IMR-90 (cell line): ENCODE measurements at regions not wholly inside any gene's neighbourhood (a gene's known extent, or its start where the extent isn't known, plus 50 kb on each side); places are given as distances from the start of the nearest gene placed in this dataset.

Experiments used
- ATAC-seq: fragments of 200-7000 bp; cut with Tn5 transposase; 2 replicates; pipeline ENCODE4 v1.9.1; 2020; ENCODE audit warnings: low read depth, mild to moderate bottlenecking, moderate library complexity
- BruUV-seq: library from RNA; stranded (reverse); fragments of 400-500 nt; replicated peaks from 2 replicates; lab custom pipeline; 2021; lab: Mats Ljungman, UMichigan
- CTCF ChIA-PET: fragments of 300-600 bp; formaldehyde crosslinking; extraction: SDS; loops from one replicate; lab custom pipeline; 2021; ENCODE audit warnings: antibody characterized with exemption; lab: Yijun Ruan, JAX
- POLR2A ChIA-PET: fragments of 300-600 bp; sonication (Branson Sonifier 250); formaldehyde crosslinking; loops from one replicate; lab custom pipeline; 2022; ENCODE audit warnings: antibody characterized with exemption; ENCODE audit not compliant: unreplicated experiment; lab: Charles Lee
- DNase-seq: peaks from one replicate; pipeline ENCODE4 v3.0.0; 2013
- H2AFZ ChIP-seq: replicated peaks from 2 replicates; pipeline ENCODE3; 2013; ENCODE audit warnings: low read length, mild to moderate bottlenecking; ENCODE audit not compliant: poor library complexity
- H2AK5ac ChIP-seq: 2 replicates; pipeline ENCODE4 v1.6.1; 2013; ENCODE audit warnings: low read depth, low read length, inconsistent platforms
- H2AK9ac ChIP-seq: replicated peaks from 2 replicates; pipeline ENCODE3; 2013; ENCODE audit warnings: mild to moderate bottlenecking, low read depth, low read length, moderate library complexity; ENCODE audit not compliant: poor library complexity
- H2BK120ac ChIP-seq: 2 replicates; pipeline ENCODE4 v1.6.1; 2013; ENCODE audit warnings: low read depth, low read length, inconsistent platforms
- H2BK15ac ChIP-seq: 3 replicates; pipeline ENCODE4 v1.6.1; 2013; ENCODE audit warnings: low read depth, low read length, inconsistent platforms
- H2BK20ac ChIP-seq: 2 replicates; pipeline ENCODE4 v1.6.1; 2013; ENCODE audit warnings: low read depth, mild to moderate bottlenecking, inconsistent platforms, low read length, moderate library complexity
- H2BK5ac ChIP-seq: 2 replicates; pipeline ENCODE4 v1.6.1; 2013; ENCODE audit warnings: mild to moderate bottlenecking, low read depth, low read length, inconsistent platforms; ENCODE audit not compliant: poor library complexity, severe bottlenecking
- H3K14ac ChIP-seq: replicated peaks from 2 replicates; pipeline ENCODE4 v1.6.1; 2013; ENCODE audit warnings: low read depth, low read length, inconsistent platforms
- H3K18ac ChIP-seq: 2 replicates; pipeline ENCODE4 v1.6.1; 2013; ENCODE audit warnings: low read depth, low read length, control low read depth
- H3K23ac ChIP-seq: 2 replicates; pipeline ENCODE4 v1.6.1; 2013; ENCODE audit warnings: low read depth, low read length, inconsistent platforms
- H3K27ac ChIP-seq: 2 replicates; pipeline ENCODE4 v1.5.1; 2013; ENCODE audit warnings: mild to moderate bottlenecking, control low read depth, low read length; ENCODE audit not compliant: insufficient read depth
- H3K27me3 ChIP-seq: 2 replicates; pipeline ENCODE4 v1.6.1; 2013; ENCODE audit warnings: low read length; ENCODE audit not compliant: control insufficient read depth, insufficient read depth
- H3K36me3 ChIP-seq: 2 replicates; pipeline ENCODE4 v1.6.1; 2013; ENCODE audit warnings: low read length, mixed read lengths; ENCODE audit not compliant: control insufficient read depth, insufficient read depth
- H3K4ac ChIP-seq: 2 replicates; pipeline ENCODE4 v1.6.1; 2013; ENCODE audit warnings: low read depth, low read length, inconsistent platforms
- H3K4me1 ChIP-seq: 2 replicates; pipeline ENCODE4 v1.6.1; 2013; ENCODE audit warnings: low read length, mixed read lengths; ENCODE audit not compliant: control insufficient read depth, insufficient read depth
- H3K4me2 ChIP-seq: 2 replicates; pipeline ENCODE4 v1.6.1; 2013; ENCODE audit warnings: low read depth, mild to moderate bottlenecking, control low read depth, low read length, moderate library complexity
- H3K4me3 ChIP-seq: 2 replicates; pipeline ENCODE4 v1.5.1; 2013; ENCODE audit warnings: low read depth, mild to moderate bottlenecking, control low read depth, low read length, moderate library complexity; ENCODE audit not compliant: insufficient read depth
- H3K56ac ChIP-seq: 2 replicates; pipeline ENCODE4 v1.6.1; 2013; ENCODE audit warnings: low read length, inconsistent platforms; ENCODE audit not compliant: insufficient read depth; ENCODE audit errors: extremely low read depth
- H3K79me1 ChIP-seq, 2 experiments: 2 replicates each; pipeline ENCODE4 v1.6.1; 2013; ENCODE audit warnings: low read length in 2 of 2, inconsistent platforms in 1 of 2, low read depth in 1 of 2
- H3K9ac ChIP-seq: 2 replicates; pipeline ENCODE4 v1.6.1; 2013; ENCODE audit warnings: low read depth, low read length, control low read depth
- H3K9me1 ChIP-seq: 2 replicates; pipeline ENCODE4 v1.6.1; 2013; ENCODE audit warnings: low read length, inconsistent platforms; ENCODE audit not compliant: insufficient read depth
- H3K9me3 ChIP-seq: 2 replicates; pipeline ENCODE4 v1.6.1; 2013; ENCODE audit warnings: low read length; ENCODE audit not compliant: control insufficient read depth, insufficient read depth
- H4K20me1 ChIP-seq: 2 replicates; pipeline ENCODE4 v1.6.1; 2013; ENCODE audit warnings: low read length, inconsistent platforms; ENCODE audit not compliant: insufficient read depth
- H4K5ac ChIP-seq: 2 replicates; pipeline ENCODE4 v1.6.1; 2013; ENCODE audit warnings: mild to moderate bottlenecking, low read depth, low read length, control low read depth
- H4K8ac ChIP-seq, 2 experiments: 2 replicates each; pipeline ENCODE4 v1.6.1; 2013; ENCODE audit warnings: low read depth in 2 of 2, low read length in 2 of 2, control low read depth in 1 of 2, inconsistent platforms in 1 of 2
- H4K91ac ChIP-seq: 2 replicates; pipeline ENCODE4 v1.6.1; 2013; ENCODE audit warnings: low read depth, low read length, inconsistent platforms; ENCODE audit not compliant: insufficient read depth
- BHLHE40 ChIP-seq: fragments of 150-350 bp; IDR thresholded peaks from 2 replicates; pipeline ENCODE4 v1.6.1; 2016; ENCODE audit warnings: mild to moderate bottlenecking, low read depth, low read length
- CHD1 ChIP-seq: IDR thresholded peaks from 2 replicates; pipeline ENCODE4 v1.6.1; 2012; ENCODE audit warnings: low read depth, low read length, improper control_type of control experiment
- CTCF ChIP-seq: conservative IDR thresholded peaks from 2 replicates; pipeline ENCODE4 v1.5.1; 2012; ENCODE audit warnings: mild to moderate bottlenecking, low read depth, low read length, improper control_type of control experiment
- FOS ChIP-seq: fragments of 150-350 bp; IDR thresholded peaks from 2 replicates; pipeline ENCODE4 v1.6.1; 2016; ENCODE audit warnings: low read depth, low read length
- MAFK ChIP-seq: IDR thresholded peaks from 2 replicates; pipeline ENCODE4 v1.6.1; 2012; ENCODE audit warnings: low read depth, low read length, improper control_type of control experiment
- MXI1 ChIP-seq: IDR thresholded peaks from 2 replicates; pipeline ENCODE4 v1.6.1; 2012; ENCODE audit warnings: low read depth, mild to moderate bottlenecking, low read length, moderate library complexity, borderline replicate concordance
- RCOR1 ChIP-seq: IDR thresholded peaks from 2 replicates; pipeline ENCODE4 v1.6.1; 2012; ENCODE audit warnings: mild to moderate bottlenecking, low read length, improper control_type of control experiment; ENCODE audit not compliant: insufficient replicate concordance
- RFX5 ChIP-seq: IDR thresholded peaks from 2 replicates; pipeline ENCODE4 v1.8.0; 2012; ENCODE audit warnings: low read depth, mild to moderate bottlenecking, low read length, moderate library complexity
- SMC3 ChIP-seq: fragments of 150-350 bp; IDR thresholded peaks from 2 replicates; pipeline ENCODE4 v1.6.1; 2016; ENCODE audit warnings: low read depth, mild to moderate bottlenecking, antibody characterized with exemption, low read length, moderate library complexity
- USF2 ChIP-seq: fragments of 150-350 bp; IDR thresholded peaks from 2 replicates; pipeline ENCODE4 v1.6.1; 2017; ENCODE audit warnings: mild to moderate bottlenecking, antibody characterized with exemption, low read length, low read depth
- WGBS, 2 experiments: methylation state at CpG; one replicate each; pipeline versions ENCODE4 v1.1.5 to v1.1.7; 2013; ENCODE audit warnings: missing lambda C conversion rate in 2 of 2; ENCODE audit not compliant: insufficient read length in 1 of 2; ENCODE audit errors: extremely low coverage in 2 of 2; 5-methylcytosine and 5-hydroxymethylcytosine counted together
- dilution Hi-C: fragments of 300-500 bp; cut with HindIII; formaldehyde crosslinking; loops from one replicate; pipeline ENCODE4 v1.14.3; 2018; ENCODE audit warnings: low sequenced_read_pairs; ENCODE audit not compliant: unreplicated experiment
- in situ Hi-C: fragments of 300-500 bp; cut with MboI; formaldehyde crosslinking; loops from 3 replicates; pipeline ENCODE4 v1.14.3; 2019; ENCODE audit warnings: low sequenced_read_pairs, inconsistent platforms, mixed read lengths
- intact Hi-C: fragments of 100-400 bp; cut with micrococcal nuclease; formaldehyde crosslinking; loops from 2 replicates; pipeline ENCODE4 v1.10.0; 2022

- in situ Hi-C loops: no loop called here
- no TSS peak for BruUV-seq
These were observed 132.1 kb upstream of the SPACA7 start for GRCh38 chr13:112244061-112244460.

More at GRCh38 chr13:112244061-112244460, 132.1 kb upstream of the SPACA7 start:
- no peak overlapping the region for H4K8ac ChIP-seq
- WGBS, 2 experiments: 60% methylated on average over 1 of the region's 11 CpGs; no CpG with 5 or more reads in 1 of the 2 experiments
- no peak overlapping the region for H3K18ac ChIP-seq
- no peak overlapping the region for H3K23ac ChIP-seq
- H3K36me3 ChIP-seq: no peaks in the 10 kb centered on the region
- H4K20me1 ChIP-seq: no peaks in the 10 kb centered on the region
- no peak overlapping the region for H2AK5ac ChIP-seq
- no peak overlapping the region for H3K4ac ChIP-seq
- POLR2A ChIA-PET: no interaction called here
- H2BK20ac ChIP-seq: no peak overlapping the region
- H3K56ac ChIP-seq: no peak overlapping the region
- H3K27me3 ChIP-seq: no peaks in the 10 kb centered on the region
- ATAC-seq (no peak), DNase-seq (no peak)
- H3K27ac ChIP-seq: no peak overlapping the region
- intact Hi-C loops (no loop called here), dilution Hi-C loops (no loop called here)
- no peak overlapping the region for H3K14ac ChIP-seq
- no peak overlapping the region for H2BK120ac ChIP-seq
- H2AFZ ChIP-seq: no peak overlapping the region
- H2BK5ac ChIP-seq: no peak overlapping the region
- H2AK9ac ChIP-seq: no peak overlapping the region
- no peak overlapping the region for H3K4me3 ChIP-seq
- peaks cover 58% of the 10 kb centered on the region for H3K9me3 ChIP-seq
- CTCF ChIA-PET: no interaction called here
- no peaks in the 10 kb centered on the region for H3K79me1 ChIP-seq
- H4K5ac ChIP-seq: no peak overlapping the region
- H3K4me2 ChIP-seq: no peak overlapping the region
- H3K9me1 ChIP-seq: no peaks in the 10 kb centered on the region
- no peak overlapping the region for H3K9ac ChIP-seq
- no peak overlapping the region for H2BK15ac ChIP-seq
- no peak overlapping the region for H4K91ac ChIP-seq
- H3K4me1 ChIP-seq: no peaks in the 10 kb centered on the region
- TF ChIP-seq BHLHE40 (no peak), MAFK (no peak), CHD1 (no peak), RFX5 (no peak), MXI1 (no peak), FOS (no peak), SMC3 (no peak), RCOR1 (no peak), USF2 (no peak), CTCF (no peak)
